Common myeloid progenitor, CD34-positive (primary cell): ENCODE measurements at regions not wholly inside any gene's neighbourhood (a gene's known extent, or its start where the extent isn't known, plus 50 kb on each side); places are given as distances from the start of the nearest gene placed in this dataset.
A peak's percentile ranks its signal among the peaks of the same experiment; 100 is the strongest.

ENCODE experiments used
- CTCF ChIA-PET: fragments of 350-600 bp; sonication (Branson Sonifier 250); formaldehyde crosslinking; loops from one replicate; lab custom pipeline; 2021; ENCODE audit warnings: antibody characterized with exemption; lab: Charles Lee
- POLR2A ChIA-PET: fragments of 350-600 bp; sonication (Branson Sonifier 250); formaldehyde crosslinking; loops from one replicate; lab custom pipeline; 2021; ENCODE audit warnings: antibody characterized with exemption; lab: Charles Lee
- DNase-seq, 3 donors: peaks; one replicate each; pipeline versions ENCODE4 v3.0.0 to v3.0.0-alpha.2; 2013
- H3K27ac ChIP-seq, 2 experiments: 1 replicate in 1 of 2; 2 replicates in 1 of 2; pipeline ENCODE4 v1.7.0; 2013; ENCODE audit warnings: inconsistent platforms in 2 of 2, low read length in 2 of 2, mild to moderate bottlenecking in 2 of 2, low read depth in 1 of 2, moderate library complexity in 1 of 2; ENCODE audit not compliant: severe bottlenecking in 2 of 2, insufficient read depth in 1 of 2, poor library complexity in 1 of 2
- H3K27me3 ChIP-seq, 5 experiments: replicated peaks in 2 of 5; 1 replicate in 3 of 5; 2 replicates in 2 of 5; pipeline versions ENCODE4 v1.6.1 to v1.7.0; 2013; ENCODE audit warnings: low read length in 4 of 5, mild to moderate bottlenecking in 2 of 5, moderate library complexity in 2 of 5, inconsistent platforms in 1 of 5; ENCODE audit not compliant: insufficient read depth in 5 of 5, control insufficient read depth in 4 of 5
- H3K36me3 ChIP-seq, 4 experiments: 1 replicate in 2 of 4; 2 replicates in 2 of 4; pipeline versions ENCODE4 v1.6.1 to v1.7.0; 2013; ENCODE audit warnings: low read length in 3 of 4, control low read depth in 1 of 4, mild to moderate bottlenecking in 1 of 4; ENCODE audit not compliant: control insufficient read depth in 4 of 4, insufficient read depth in 4 of 4
- H3K4me1 ChIP-seq, 4 experiments: 1 replicate in 3 of 4; 2 replicates in 1 of 4; pipeline versions ENCODE4 v1.6.1 to v1.7.1; 2013; ENCODE audit warnings: low read length in 3 of 4, mild to moderate bottlenecking in 3 of 4, control low read depth in 1 of 4, inconsistent platforms in 1 of 4, moderate library complexity in 1 of 4; ENCODE audit not compliant: control insufficient read depth in 4 of 4, insufficient read depth in 4 of 4; ENCODE audit errors: control extremely low read depth in 1 of 4
- H3K4me3 ChIP-seq, 7 experiments: 1 replicate in 4 of 7; 2 replicates in 3 of 7; pipeline versions ENCODE4 v1.5.1 to v1.7.0; 2013; ENCODE audit warnings: mild to moderate bottlenecking in 7 of 7, low read length in 6 of 7, moderate library complexity in 6 of 7, inconsistent platforms in 2 of 7, low read depth in 2 of 7, control low read depth in 1 of 7; ENCODE audit not compliant: insufficient read depth in 4 of 7, control insufficient read depth in 1 of 7; ENCODE audit errors: extremely low read depth in 1 of 7
- H3K9me3 ChIP-seq, 5 experiments: 1 replicate in 4 of 5; 2 replicates in 1 of 5; pipeline versions ENCODE4 v1.6.1 to v1.7.1; 2013; ENCODE audit warnings: low read length in 4 of 5, mild to moderate bottlenecking in 2 of 5, inconsistent platforms in 1 of 5, low read depth in 1 of 5, moderate library complexity in 1 of 5; ENCODE audit not compliant: control insufficient read depth in 4 of 5, insufficient read depth in 2 of 5; ENCODE audit errors: control extremely low read depth in 1 of 5
- WGBS: methylation state at CpG from one replicate; pipeline ENCODE4 v1.1.5; 2013; ENCODE audit not compliant: insufficient coverage; 5-methylcytosine and 5-hydroxymethylcytosine counted together

DNA sequence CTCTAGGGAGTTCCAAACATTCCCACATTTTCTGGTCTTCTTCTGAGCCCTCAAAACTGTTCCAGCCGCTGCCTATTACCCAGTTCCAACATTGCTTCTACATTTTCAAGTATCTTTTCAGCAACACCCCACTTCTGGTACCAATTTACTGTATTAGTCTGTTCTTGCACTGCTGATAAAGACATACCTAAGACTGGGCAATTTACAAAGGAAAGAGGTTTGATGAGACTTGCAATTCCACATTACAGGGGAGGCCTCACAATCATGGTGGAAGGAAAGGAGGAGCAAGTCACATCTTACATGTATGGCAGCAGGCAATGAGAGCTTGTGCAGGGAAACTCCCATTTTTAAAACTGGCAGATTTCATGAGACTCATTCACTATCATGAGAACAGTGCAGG is 629.1 kb upstream of the NR2F2 start:
- DNase-seq: no peak
- H3K4me3 ChIP-seq: no peak overlapping the region
- WGBS: 100% methylated on average over 1 of the region's 1 CpG
- H3K36me3 ChIP-seq: no peaks in the 10 kb centered on the region
- H3K27ac ChIP-seq: no peak overlapping the region
- ChIA-PET CTCF (no interaction called here), POLR2A (no interaction called here)
- no peaks in the 10 kb centered on the region for H3K4me1 ChIP-seq
- H3K27me3 ChIP-seq: peaks cover 0 to 1% (median 0%) of the 10 kb centered on the region in 5 experiments
- peaks cover 2 to 25% (median 11%) of the 10 kb centered on the region in 5 experiments for H3K9me3 ChIP-seq

DNA sequence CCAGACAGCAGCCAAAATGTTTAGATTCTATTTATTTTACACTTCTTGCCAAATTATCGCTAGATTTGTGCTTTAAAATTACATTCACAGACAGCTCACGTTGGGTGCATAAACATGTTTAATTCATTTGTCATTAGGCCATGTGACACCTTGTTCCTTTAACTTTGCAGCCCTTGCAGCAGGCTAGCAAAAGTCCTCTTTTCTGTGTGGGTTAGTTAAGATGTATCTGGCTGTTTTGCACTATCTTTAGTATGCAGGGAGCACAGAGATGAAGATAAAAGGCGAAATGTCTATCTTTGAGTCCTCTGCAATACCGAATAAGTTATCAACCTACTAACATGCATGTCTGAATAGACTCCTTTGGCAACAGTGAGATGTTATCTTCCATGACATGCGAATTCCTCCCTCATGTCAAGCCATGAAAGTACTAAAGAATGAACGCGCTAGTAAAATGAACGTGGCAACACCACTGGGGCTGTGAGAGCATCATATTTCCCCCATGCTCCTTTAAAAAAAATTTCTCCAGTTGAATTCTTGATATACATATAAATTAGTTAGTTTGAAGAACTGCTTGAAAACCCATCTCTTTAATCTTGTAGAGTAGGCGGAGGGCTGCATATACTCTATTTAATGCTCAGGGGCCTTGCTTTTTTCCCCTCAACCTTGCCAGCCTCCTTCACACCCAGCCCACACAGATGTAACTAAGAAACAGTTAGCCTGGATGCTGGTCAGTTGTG is 620.4 kb upstream of the NR2F2 start:
- Histone ChIP-seq H3K4me3 (no peak overlapping the region), H3K4me1 (no peaks in the 10 kb centered on the region), H3K27me3 (peaks cover 0 to 6% (median 0%) of the 10 kb centered on the region in 5 experiments), H3K36me3 (no peaks in the 10 kb centered on the region), H3K27ac (no peak overlapping the region), H3K9me3 (peaks cover 0 to 3% (median 2%) of the 10 kb centered on the region in 5 experiments)
- ChIA-PET POLR2A (no interaction called here), CTCF (no interaction called here)
- DNase-seq: peak in 1 of 3 donors; percentile 3
- WGBS: 92% methylated on average over 4 of the region's 9 CpGs

- ChIA-PET POLR2A (no interaction called here), CTCF (no interaction called here)
- Histone ChIP-seq H3K36me3 (no peaks in the 10 kb centered on the region), H3K27me3 (peaks cover 0 to 6% (median 0%) of the 10 kb centered on the region in 5 experiments), H3K4me1 (no peaks in the 10 kb centered on the region), H3K9me3 (peaks cover 0 to 2% (median 0%) of the 10 kb centered on the region in 5 experiments), H3K27ac (no peak overlapping the region), H3K4me3 (no peak overlapping the region)
- WGBS: no CpG with 5 or more reads among the region's 1 CpG
- no peak for DNase-seq
These were observed 617.7 kb upstream of the NR2F2 start for GRCh38 chr15:95712785-95713184.

GRCh38 chr15:95713324-95713723 is 617.2 kb upstream of the NR2F2 start:
- no peaks in the 10 kb centered on the region for H3K36me3 ChIP-seq
- no peak overlapping the region for H3K27ac ChIP-seq
- no peak for DNase-seq
- POLR2A ChIA-PET: no interaction called here
- peaks cover 0 to 2% (median 0%) of the 10 kb centered on the region in 5 experiments for H3K9me3 ChIP-seq
- H3K4me3 ChIP-seq: no peak overlapping the region
- H3K4me1 ChIP-seq: no peaks in the 10 kb centered on the region
- WGBS: 76% methylated on average over 4 of the region's 5 CpGs
- H3K27me3 ChIP-seq: peaks cover 0 to 6% (median 0%) of the 10 kb centered on the region in 5 experiments
- CTCF ChIA-PET: no interaction called here

DNA sequence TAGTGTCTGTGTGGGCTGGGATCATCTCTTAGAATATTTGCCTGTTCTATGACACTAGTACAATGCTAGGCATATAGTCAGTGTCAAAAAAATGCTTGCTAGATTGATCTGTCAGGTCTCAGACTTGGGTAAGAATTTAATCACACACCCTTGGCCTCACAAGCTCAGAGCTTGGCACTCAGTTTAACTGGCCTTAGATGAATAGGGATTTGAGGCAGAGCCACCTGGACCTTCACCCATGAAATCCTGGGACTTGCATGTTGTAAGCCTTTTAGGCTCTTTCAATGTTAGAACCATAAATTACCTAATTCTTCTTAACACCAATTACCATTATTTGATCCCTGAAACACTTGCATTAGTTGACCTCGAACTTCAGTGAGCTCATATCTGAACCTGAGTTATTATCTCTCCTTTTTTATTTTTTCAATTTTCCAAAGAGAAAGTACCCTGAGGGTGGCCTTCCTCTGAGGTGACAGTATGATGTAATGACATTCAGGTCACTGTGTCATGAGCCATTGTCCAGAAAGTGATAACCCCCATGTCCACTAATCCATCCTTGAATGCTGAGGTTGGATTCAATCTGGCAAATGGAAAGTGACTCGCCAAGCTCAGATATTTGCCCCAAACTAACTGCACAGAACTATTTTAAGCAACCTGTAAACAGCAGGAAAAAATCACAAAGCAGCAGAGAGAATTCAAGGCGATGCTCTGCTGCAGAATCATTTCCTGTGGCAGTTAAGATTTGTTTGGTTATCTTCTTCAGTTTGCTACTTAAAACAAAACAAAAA is 615.2 kb upstream of the NR2F2 start:
- CTCF ChIA-PET: interaction anchor here (0.5 kb wide), 1 partner anchor 238 kb away, joined by 3 read pairs; no protein-coding TSS in a partner anchor
- no peak for DNase-seq
- peaks cover 0 to 2% (median 0%) of the 10 kb centered on the region in 5 experiments for H3K9me3 ChIP-seq
- H3K27ac ChIP-seq: no peak overlapping the region
- no peaks in the 10 kb centered on the region for H3K4me1 ChIP-seq
- H3K4me3 ChIP-seq: no peak overlapping the region
- H3K36me3 ChIP-seq: no peaks in the 10 kb centered on the region
- 100% methylated on average over 1 of the region's 3 CpGs for WGBS
- POLR2A ChIA-PET: no interaction called here
- H3K27me3 ChIP-seq: peaks cover 0 to 6% (median 0%) of the 10 kb centered on the region in 5 experiments

GRCh38 chr15:95715906-95716656 is 614.4 kb upstream of the NR2F2 start:
- POLR2A ChIA-PET: no interaction called here
- 85% methylated on average over 4 of the region's 6 CpGs for WGBS
- CTCF ChIA-PET: no interaction called here

More at GRCh38 chr15:95715906-95716656, 614.4 kb upstream of the NR2F2 start:
- no peak for DNase-seq
- Histone ChIP-seq H3K9me3 (no peaks in the 10 kb centered on the region), H3K27me3 (peaks cover 0 to 6% (median 0%) of the 10 kb centered on the region in 5 experiments), H3K4me3 (no peak overlapping the region), H3K4me1 (no peaks in the 10 kb centered on the region), H3K27ac (no peak overlapping the region), H3K36me3 (no peaks in the 10 kb centered on the region)
